Vagina (tissue), 2 donors: ENCODE measurements at regions not wholly inside any gene's neighbourhood (a gene's known extent, or its start where the extent isn't known, plus 50 kb on each side); places are given as distances from the start of the nearest gene placed in this dataset.

Experiments used
- DNase-seq, 2 donors: peaks; one replicate each; pipeline ENCODE4 v3.0.0-alpha.2; 2017; ENCODE audit errors: extremely low spot score in 2 of 2
- H3K27ac ChIP-seq: fragments of 200-600 bp; sonication (generic); one replicate; pipeline ENCODE4 v1.5.1; 2019
- H3K27me3 ChIP-seq: fragments of 200-600 bp; sonication (generic); one replicate; pipeline ENCODE4 v1.5.1; 2019
- H3K36me3 ChIP-seq, 2 donors: fragments of 200-600 bp; sonication (generic); one replicate each; pipeline ENCODE4 v1.5.1; 2017 to 2019
- H3K4me1 ChIP-seq: fragments of 200-600 bp; sonication (generic); one replicate; pipeline ENCODE4 v1.5.1; 2019
- H3K4me3 ChIP-seq, 2 donors: fragments of 200-600 bp; sonication (generic); 1 replicate in 1 of 2; 2 replicates in 1 of 2; pipeline ENCODE4 v1.5.1; 2016 to 2019
- H3K9me3 ChIP-seq: fragments of 200-600 bp; sonication (generic); one replicate; pipeline ENCODE4 v1.5.1; 2019
- CTCF ChIP-seq, 3 experiments: fragments of 450-650 bp in 2 of 3; fragments of 200-600 bp in 1 of 3; sonication (generic) in 1 of 3; IDR thresholded peaks; one replicate each; pipeline ENCODE4 v1.5.1; 2017 to 2019; ENCODE audit warnings: antibody characterized with exemption in 3 of 3, mild to moderate bottlenecking in 2 of 3, moderate library complexity in 2 of 3
- POLR2A ChIP-seq, 2 donors: fragments of 450-650 bp; IDR thresholded peaks; one replicate each; pipeline ENCODE4 v1.6.1; 2017; ENCODE audit warnings: antibody characterized with exemption in 2 of 2, mild to moderate bottlenecking in 2 of 2, moderate library complexity in 2 of 2
- POLR2AphosphoS5 ChIP-seq, 2 donors: sonication (generic); formaldehyde crosslinking; IDR thresholded peaks; one replicate each; pipeline ENCODE4 v1.9.0; 2017; ENCODE audit warnings: antibody characterized with exemption in 2 of 2, mild to moderate bottlenecking in 2 of 2, low read depth in 1 of 2; ENCODE audit not compliant: insufficient read depth in 1 of 2
- intact Hi-C: fragments of 100-400 bp; cut with DNase I; formaldehyde crosslinking; loops from one replicate; pipeline ENCODE4 v1.15.1; 2023

GRCh38 chr12:107304588-107305532 is 211.5 kb upstream of the CRY1 start:
- no peaks in the 10 kb centered on the region for H3K4me1 ChIP-seq
- no peak for DNase-seq
- intact Hi-C loops = no loop called here

DNA sequence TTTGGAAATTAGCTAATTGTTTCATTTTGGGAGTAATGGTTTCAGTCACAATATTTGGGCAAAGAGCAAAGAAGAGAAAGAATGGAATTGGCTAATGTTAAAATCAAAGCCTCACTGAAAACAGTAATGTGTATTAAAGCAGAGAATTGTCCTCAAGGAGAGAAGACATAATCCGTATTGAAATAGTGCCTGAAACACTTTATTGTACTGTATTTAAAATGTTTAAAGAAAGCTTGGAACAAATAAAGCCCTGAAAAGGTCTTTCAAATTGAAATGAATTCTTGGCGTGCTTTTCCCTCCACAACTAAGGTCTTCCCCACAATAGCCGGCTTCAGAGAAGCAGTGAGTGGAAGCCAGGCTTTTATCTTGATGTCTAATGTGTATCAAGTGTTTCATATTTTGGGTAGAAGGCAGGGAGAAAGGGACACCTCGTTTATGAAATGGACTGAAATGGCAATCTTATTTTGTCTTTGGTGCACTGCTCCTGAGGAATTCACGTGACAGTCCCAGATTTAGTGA is 212.9 kb upstream of the CRY1 start:
- no peak for DNase-seq
- no peaks in the 10 kb centered on the region for H3K27me3 ChIP-seq
- intact Hi-C loops = no loop called here
- H3K4me1 ChIP-seq = no peaks in the 10 kb centered on the region
- H3K27ac ChIP-seq = no peak overlapping the region
- no peaks in the 10 kb centered on the region for H3K36me3 ChIP-seq
- no peaks in the 10 kb centered on the region for H3K9me3 ChIP-seq
- TF ChIP-seq CTCF (IDR thresholded peaks at IDR 0.05) = no peak
- no peak for TF ChIP-seq POLR2AphosphoS5 (IDR thresholded peaks at IDR 0.05; ENCODE audit: insufficient read depth in 1 of 2, low read depth in 1 of 2)
- no peak for TF ChIP-seq POLR2A (IDR thresholded peaks at IDR 0.05)
- H3K4me3 ChIP-seq = no peak overlapping the region

More at GRCh38 chr12:107304588-107305532, 211.5 kb upstream of the CRY1 start:
- H3K27me3 ChIP-seq = no peaks in the 10 kb centered on the region
- no peak overlapping the region for H3K27ac ChIP-seq
- no peaks in the 10 kb centered on the region for H3K36me3 ChIP-seq
- TF ChIP-seq POLR2A (IDR thresholded peaks at IDR 0.05) = no peak
- no peak for TF ChIP-seq POLR2AphosphoS5 (IDR thresholded peaks at IDR 0.05; ENCODE audit: insufficient read depth in 1 of 2, low read depth in 1 of 2)
- TF ChIP-seq CTCF (IDR thresholded peaks at IDR 0.05) = no peak
- H3K9me3 ChIP-seq = no peaks in the 10 kb centered on the region
- H3K4me3 ChIP-seq = no peak overlapping the region

DNA sequence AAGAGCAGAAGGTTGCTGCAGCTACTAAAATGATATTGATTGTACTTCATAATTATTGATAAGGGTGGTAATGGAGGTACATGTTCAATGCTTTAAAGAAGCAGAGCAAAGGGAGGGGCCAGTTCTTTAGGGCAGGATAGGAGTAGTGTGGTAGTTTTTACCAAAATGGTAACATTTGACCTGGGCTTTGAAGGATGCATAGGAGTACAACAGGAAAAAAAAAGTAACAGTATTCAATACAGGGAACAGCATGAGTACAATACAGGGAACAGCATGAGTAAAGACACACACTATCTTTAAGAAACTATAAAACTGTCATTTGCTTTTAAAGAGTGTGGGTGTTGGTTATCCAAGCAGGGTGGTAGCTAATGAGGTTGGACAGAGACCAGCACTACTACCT is 215.0 kb upstream of the CRY1 start:
- no peak for DNase-seq
- TF ChIP-seq POLR2A (IDR thresholded peaks at IDR 0.05) = no peak
- no peak for TF ChIP-seq CTCF (IDR thresholded peaks at IDR 0.05)
- TF ChIP-seq POLR2AphosphoS5 (IDR thresholded peaks at IDR 0.05; ENCODE audit: insufficient read depth in 1 of 2, low read depth in 1 of 2) = no peak
- intact Hi-C loops = no loop called here
- Histone ChIP-seq H3K4me3 (no peak overlapping the region), H3K27me3 (no peaks in the 10 kb centered on the region), H3K4me1 (no peaks in the 10 kb centered on the region), H3K9me3 (no peaks in the 10 kb centered on the region), H3K36me3 (no peaks in the 10 kb centered on the region), H3K27ac (no peak overlapping the region)

- intact Hi-C loops = no loop called here
- no peak overlapping the region for H3K4me3 ChIP-seq
- no peaks in the 10 kb centered on the region for H3K4me1 ChIP-seq
- no peak overlapping the region for H3K27ac ChIP-seq
- H3K9me3 ChIP-seq = no peaks in the 10 kb centered on the region
- H3K36me3 ChIP-seq = no peaks in the 10 kb centered on the region
- no peak for TF ChIP-seq POLR2AphosphoS5 (IDR thresholded peaks at IDR 0.05; ENCODE audit: insufficient read depth in 1 of 2, low read depth in 1 of 2)
- TF ChIP-seq CTCF (IDR thresholded peaks at IDR 0.05) = no peak
- no peak for TF ChIP-seq POLR2A (IDR thresholded peaks at IDR 0.05)
- no peaks in the 10 kb centered on the region for H3K27me3 ChIP-seq
- no peak for DNase-seq
Measured at GRCh38 chr12:107309020-107309419, 215.7 kb upstream of the CRY1 start.

GRCh38 chr12:107310621-107311020 is 217.3 kb upstream of the CRY1 start:
- H3K27me3 ChIP-seq = no peaks in the 10 kb centered on the region
- intact Hi-C loops = no loop called here
- H3K36me3 ChIP-seq = no peaks in the 10 kb centered on the region
- H3K27ac ChIP-seq = no peak overlapping the region
- DNase-seq = no peak
- TF ChIP-seq POLR2A (IDR thresholded peaks at IDR 0.05) (no peak), CTCF (IDR thresholded peaks at IDR 0.05) (no peak), POLR2AphosphoS5 (IDR thresholded peaks at IDR 0.05; ENCODE audit: insufficient read depth in 1 of 2, low read depth in 1 of 2) (no peak)
- no peaks in the 10 kb centered on the region for H3K4me1 ChIP-seq
- no peaks in the 10 kb centered on the region for H3K9me3 ChIP-seq
- no peak overlapping the region for H3K4me3 ChIP-seq
